Neural crest cell (in vitro differentiated cells): ENCODE measurements at regions not wholly inside any gene's neighbourhood (a gene's known extent, or its start where the extent isn't known, plus 50 kb on each side); places are given as distances from the start of the nearest gene placed in this dataset.

Experiments used
- DNase-seq: peaks from one replicate; pipeline ENCODE4 v3.0.0; 2021; ENCODE audit warnings: low read depth, mixed read lengths, low spot score
- H3K27ac Mint-ChIP-seq: one replicate; pipeline ENCODE4 v1.8.0; 2021; ENCODE audit warnings: mild to moderate bottlenecking, mixed read lengths; ENCODE audit not compliant: unreplicated experiment
- H3K27me3 Mint-ChIP-seq: 2 replicates; pipeline ENCODE4 v1.8.0; 2021; ENCODE audit warnings: low read depth, mild to moderate bottlenecking, mixed read lengths
- H3K36me3 Mint-ChIP-seq: 2 replicates; pipeline ENCODE4 v1.8.0; 2021; ENCODE audit warnings: low read depth, mild to moderate bottlenecking, mixed read lengths
- H3K4me1 Mint-ChIP-seq: 2 replicates; pipeline ENCODE4 v1.8.0; 2021; ENCODE audit warnings: mixed read lengths
- H3K4me3 Mint-ChIP-seq: one replicate; pipeline ENCODE4 v1.8.0; 2021; ENCODE audit warnings: mild to moderate bottlenecking, mixed read lengths
- H3K9me3 Mint-ChIP-seq: 2 replicates; pipeline ENCODE4 v1.8.0; 2021; ENCODE audit warnings: mixed read lengths
- CTCF ChIP-seq: fragments of 200-600 bp; sonication (generic); conservative IDR thresholded peaks from 2 replicates; pipeline ENCODE4 v1.5.0; 2021; ENCODE audit warnings: antibody characterized with exemption, mild to moderate bottlenecking

GRCh38 chr6:188821-189655, 103.2 kb upstream of the DUSP22 start:
- peaks cover 10% of the 10 kb centered on the region for H3K4me1 Mint-ChIP-seq
- TF ChIP-seq CTCF = peak; percentile 87
- no peak overlapping the region for H3K27ac Mint-ChIP-seq
- no peaks in the 10 kb centered on the region for H3K9me3 Mint-ChIP-seq
- no peaks in the 10 kb centered on the region for H3K27me3 Mint-ChIP-seq
- peak; percentile 82 for DNase-seq
- H3K4me3 Mint-ChIP-seq = no peak overlapping the region
- H3K36me3 Mint-ChIP-seq = no peaks in the 10 kb centered on the region

GRCh38 chr6:189676-190075, 102.6 kb upstream of the DUSP22 start:
- DNase-seq = no peak
- no peak overlapping the region for H3K4me3 Mint-ChIP-seq
- no peaks in the 10 kb centered on the region for H3K9me3 Mint-ChIP-seq
- H3K27me3 Mint-ChIP-seq = no peaks in the 10 kb centered on the region
- H3K27ac Mint-ChIP-seq = peak overlapping the region; percentile 50
- H3K4me1 Mint-ChIP-seq = peaks cover 10% of the 10 kb centered on the region
- no peak for TF ChIP-seq CTCF
- H3K36me3 Mint-ChIP-seq = no peaks in the 10 kb centered on the region

- H3K4me1 Mint-ChIP-seq = peaks cover 10% of the 10 kb centered on the region
- TF ChIP-seq CTCF = peak; percentile 29
- no peaks in the 10 kb centered on the region for H3K27me3 Mint-ChIP-seq
- H3K27ac Mint-ChIP-seq = no peak overlapping the region
- no peaks in the 10 kb centered on the region for H3K36me3 Mint-ChIP-seq
- H3K4me3 Mint-ChIP-seq = no peak overlapping the region
- H3K9me3 Mint-ChIP-seq = no peaks in the 10 kb centered on the region
- DNase-seq = no peak
Measured at GRCh38 chr6:190596-191395, 101.5 kb upstream of the DUSP22 start.

GRCh38 chr6:191487-192312, 100.6 kb upstream of the DUSP22 start:
- peaks cover 4% of the 10 kb centered on the region for H3K27me3 Mint-ChIP-seq
- H3K4me3 Mint-ChIP-seq = no peak overlapping the region
- peaks cover 3% of the 10 kb centered on the region for H3K36me3 Mint-ChIP-seq
- no peak for TF ChIP-seq CTCF
- H3K27ac Mint-ChIP-seq = no peak overlapping the region
- DNase-seq = no peak
- H3K4me1 Mint-ChIP-seq = peaks cover 10% of the 10 kb centered on the region
- H3K9me3 Mint-ChIP-seq = peaks cover 5% of the 10 kb centered on the region

GRCh38 chr6:192313-192664, 100.0 kb upstream of the DUSP22 start:
- DNase-seq = no peak
- H3K27me3 Mint-ChIP-seq = peaks cover 4% of the 10 kb centered on the region
- H3K9me3 Mint-ChIP-seq = peaks cover 5% of the 10 kb centered on the region
- H3K4me1 Mint-ChIP-seq = peaks cover 10% of the 10 kb centered on the region
- TF ChIP-seq CTCF = no peak
- H3K4me3 Mint-ChIP-seq = no peak overlapping the region
- H3K27ac Mint-ChIP-seq = no peak overlapping the region
- H3K36me3 Mint-ChIP-seq = peaks cover 3% of the 10 kb centered on the region
